ENCODE measurements at regions not wholly inside any gene's neighbourhood (a gene's known extent, or its start where the extent isn't known, plus 50 kb on each side); places are given as distances from the start of the nearest gene placed in this dataset.
"Not testable (repeated sequence)": the region's sequence is repeated elsewhere in the genome, so short reads cannot be mapped to it uniquely, and the experiment has no call there.

GRCh38 chr4:67412153-67412712 is 133.1 kb downstream of the CENPC start:
- H3K27me3 Mint-ChIP-seq (ENCODE audit: low read depth, unreplicated experiment); H3K36me3 ChIP-seq (ENCODE audit: insufficient read depth, low read length); H3K4me3 ChIP-seq (ENCODE audit: insufficient read depth, low read depth, low read length); H3K4me1 ChIP-seq (ENCODE audit: insufficient read depth, low read length); DNase-seq (ENCODE audit: low read depth); H3K4me2 ChIP-seq (ENCODE audit: low read length); H2AFZ ChIP-seq (ENCODE audit: low read depth, low read length); H3K4me1 Mint-ChIP-seq (ENCODE audit: low read depth, unreplicated experiment); H4K20me1 ChIP-seq (ENCODE audit: insufficient read depth, low read length); H3K27me3 ChIP-seq (ENCODE audit: insufficient read depth, low read length); H3K9me3 Mint-ChIP-seq (ENCODE audit: unreplicated experiment); H3K27ac Mint-ChIP-seq (ENCODE audit: unreplicated experiment); H3K9me3 ChIP-seq (ENCODE audit: insufficient read depth, low read depth, low read length); H3K27ac ChIP-seq (ENCODE audit: low read depth, low read length); H3K4me3 Mint-ChIP-seq (ENCODE audit: unreplicated experiment); H3K36me3 Mint-ChIP-seq (ENCODE audit: low read depth, unreplicated experiment); H3K79me2 ChIP-seq (ENCODE audit: insufficient read depth, low read length); FAIRE-seq; H3K9ac ChIP-seq (ENCODE audit: low read length): not testable (repeated sequence)

- no peak for FAIRE-seq
- Histone ChIP-seq H3K4me1 (ENCODE audit: insufficient read depth, low read length) (no peaks in the 10 kb centered on the region), H2AFZ (ENCODE audit: low read depth, low read length) (no peak overlapping the region), H3K36me3 (ENCODE audit: insufficient read depth, low read length) (no peaks in the 10 kb centered on the region), H3K4me2 (ENCODE audit: low read length) (no peak overlapping the region), H3K9me3 (ENCODE audit: insufficient read depth, low read depth, low read length) (no peaks in the 10 kb centered on the region), H3K4me3 (ENCODE audit: insufficient read depth, low read depth, low read length) (no peak overlapping the region), H4K20me1 (ENCODE audit: insufficient read depth, low read length) (no peaks in the 10 kb centered on the region), H3K27me3 (ENCODE audit: insufficient read depth, low read length) (no peaks in the 10 kb centered on the region), H3K79me2 (ENCODE audit: insufficient read depth, low read length) (no peaks in the 10 kb centered on the region), H3K9ac (ENCODE audit: low read length) (no peak overlapping the region), H3K27ac (ENCODE audit: low read depth, low read length) (no peak overlapping the region)
- Mint-ChIP-seq H3K27ac (ENCODE audit: unreplicated experiment) (no peak overlapping the region), H3K9me3 (ENCODE audit: unreplicated experiment) (peaks cover 4% of the 10 kb centered on the region), H3K27me3 (ENCODE audit: low read depth, unreplicated experiment) (no peaks in the 10 kb centered on the region), H3K4me1 (ENCODE audit: low read depth, unreplicated experiment) (no peaks in the 10 kb centered on the region), H3K4me3 (ENCODE audit: unreplicated experiment) (no peak overlapping the region), H3K36me3 (ENCODE audit: low read depth, unreplicated experiment) (no peaks in the 10 kb centered on the region)
- no peak for TF ChIP-seq EZH2 (IDR thresholded peaks at IDR 0.05; ENCODE audit: insufficient read depth, low read length)
- no peak for TF ChIP-seq CTCF (IDR thresholded peaks at IDR 0.05; ENCODE audit: insufficient read depth, low read depth, low read length)
- DNase-seq (ENCODE audit: low read depth): no peak
These were observed 142.0 kb downstream of the CENPC start for GRCh38 chr4:67403342-67403741.

GRCh38 chr4:67401902-67402301 is 143.4 kb downstream of the CENPC start:
- FAIRE-seq: no peak
- Histone ChIP-seq H3K9ac (ENCODE audit: low read length) (no peak overlapping the region), H3K36me3 (ENCODE audit: insufficient read depth, low read length) (no peaks in the 10 kb centered on the region), H3K4me3 (ENCODE audit: insufficient read depth, low read depth, low read length) (no peak overlapping the region), H3K79me2 (ENCODE audit: insufficient read depth, low read length) (no peaks in the 10 kb centered on the region), H3K4me2 (ENCODE audit: low read length) (no peak overlapping the region), H3K27me3 (ENCODE audit: insufficient read depth, low read length) (no peaks in the 10 kb centered on the region), H3K9me3 (ENCODE audit: insufficient read depth, low read depth, low read length) (no peaks in the 10 kb centered on the region), H4K20me1 (ENCODE audit: insufficient read depth, low read length) (no peaks in the 10 kb centered on the region), H2AFZ (ENCODE audit: low read depth, low read length) (no peak overlapping the region), H3K27ac (ENCODE audit: low read depth, low read length) (no peak overlapping the region), H3K4me1 (ENCODE audit: insufficient read depth, low read length) (no peaks in the 10 kb centered on the region)
- no peaks in the 10 kb centered on the region for H3K36me3 Mint-ChIP-seq (ENCODE audit: low read depth, unreplicated experiment)
- H3K27me3 Mint-ChIP-seq (ENCODE audit: low read depth, unreplicated experiment): no peaks in the 10 kb centered on the region
- no peaks in the 10 kb centered on the region for H3K4me1 Mint-ChIP-seq (ENCODE audit: low read depth, unreplicated experiment)
- H3K9me3 Mint-ChIP-seq (ENCODE audit: unreplicated experiment): peaks cover 1% of the 10 kb centered on the region
- no peak for DNase-seq (ENCODE audit: low read depth)
- no peak overlapping the region for H3K27ac Mint-ChIP-seq (ENCODE audit: unreplicated experiment)
- no peak overlapping the region for H3K4me3 Mint-ChIP-seq (ENCODE audit: unreplicated experiment)
- TF ChIP-seq CTCF (IDR thresholded peaks at IDR 0.05; ENCODE audit: insufficient read depth, low read depth, low read length) (no peak), EZH2 (IDR thresholded peaks at IDR 0.05; ENCODE audit: insufficient read depth, low read length) (no peak)

Measured in astrocyte (in vitro differentiated cells and primary cell).